Epidermal melanocyte (primary cell): ENCODE measurements at regions not wholly inside any gene's neighbourhood (a gene's known extent, or its start where the extent isn't known, plus 50 kb on each side); places are given as distances from the start of the nearest gene placed in this dataset.

ENCODE experiments used
- DNase-seq: peaks from one replicate; pipeline ENCODE4 v3.0.0; 2011; ENCODE audit warnings: low spot score; ENCODE audit not compliant: insufficient read length

DNA sequence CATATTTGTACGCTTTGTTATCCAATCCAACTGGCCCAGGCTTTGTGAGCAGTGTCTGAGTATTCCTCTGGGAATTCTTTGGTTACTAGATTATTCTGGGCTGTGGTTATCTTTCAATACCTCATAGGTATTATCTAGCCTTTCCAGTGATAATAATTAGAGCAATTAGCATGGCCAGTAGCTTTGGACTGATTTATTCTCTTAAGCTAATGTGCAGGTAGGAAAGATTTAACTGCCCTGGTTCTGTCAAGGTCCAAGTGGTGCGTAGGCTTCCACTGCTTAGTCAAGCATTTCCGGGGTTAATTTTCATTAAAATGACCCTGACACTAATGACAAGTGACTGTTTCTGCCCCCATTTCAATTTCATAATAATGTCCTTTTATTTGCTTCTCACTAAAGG lies 54.2 kb upstream of the PMFBP1 start:
- DNase-seq, result no peak

- no peak for DNase-seq
Observed at GRCh38 chr16:72224260-72224768, 52.4 kb upstream of the PMFBP1 start.

DNA sequence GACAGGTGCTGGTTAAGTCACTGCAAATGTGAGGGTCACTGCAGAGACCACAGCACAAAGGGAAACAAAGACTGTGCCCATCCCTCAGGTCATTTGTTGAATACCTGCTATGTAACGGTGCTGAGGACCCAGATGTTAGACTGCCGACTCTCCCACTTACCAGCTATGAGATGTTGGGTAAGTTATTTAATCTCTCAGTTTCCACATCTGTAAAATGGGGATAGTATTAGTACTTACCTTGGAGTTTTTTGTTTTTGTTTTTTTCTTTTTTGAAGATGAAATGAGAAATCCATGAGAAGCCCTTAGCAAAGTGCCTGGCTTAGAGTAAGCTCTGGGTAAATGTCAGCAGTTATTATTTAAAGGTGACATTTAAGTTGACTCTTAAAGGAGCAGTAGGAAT lies 50.5 kb upstream of the PMFBP1 start:
- DNase-seq, result no peak
